Mesothelial cell of epicardium (in vitro differentiated cells): ENCODE measurements at regions not wholly inside any gene's neighbourhood (a gene's known extent, or its start where the extent isn't known, plus 50 kb on each side); places are given as distances from the start of the nearest gene placed in this dataset.
A peak's percentile ranks its signal among the peaks of the same experiment; 100 is the strongest.

Experiments
- DNase-seq, 2 experiments: peaks; one replicate each; pipeline ENCODE4 v3.0.0; 2021; ENCODE audit warnings: low spot score in 2 of 2; ENCODE audit not compliant: unreplicated experiment in 2 of 2
- H3K27ac Mint-ChIP-seq: 2 replicates; pipeline ENCODE4 v1.8.0; 2021; ENCODE audit warnings: mixed read lengths
- H3K27me3 Mint-ChIP-seq: 2 replicates; pipeline ENCODE4 v1.8.0; 2021; ENCODE audit warnings: low read depth, mixed read lengths
- H3K36me3 Mint-ChIP-seq: 2 replicates; pipeline ENCODE4 v1.8.0; 2021; ENCODE audit warnings: mixed read lengths
- H3K4me1 Mint-ChIP-seq: 2 replicates; pipeline ENCODE4 v1.8.0; 2021; ENCODE audit warnings: mixed read lengths
- H3K4me3 Mint-ChIP-seq: 2 replicates; pipeline ENCODE4 v1.8.0; 2021; ENCODE audit warnings: mild to moderate bottlenecking, moderate library complexity, mixed read lengths
- H3K9me3 Mint-ChIP-seq: 2 replicates; pipeline ENCODE4 v1.8.0; 2021; ENCODE audit warnings: mixed read lengths
- CTCF ChIP-seq: fragments of 200-600 bp; sonication (generic); IDR thresholded peaks from one replicate; pipeline ENCODE4 v1.5.0; 2021; ENCODE audit warnings: antibody characterized with exemption; ENCODE audit not compliant: unreplicated experiment

GRCh38 chr5:129358069-129358468 is 102.0 kb upstream of the ADAMTS19 start:
- TF ChIP-seq CTCF: no peak
- Mint-ChIP-seq H3K27ac (no peak overlapping the region), H3K4me1 (peaks cover 12% of the 10 kb centered on the region), H3K27me3 (no peaks in the 10 kb centered on the region), H3K9me3 (peaks cover 5% of the 10 kb centered on the region), H3K4me3 (no peak overlapping the region), H3K36me3 (no peaks in the 10 kb centered on the region)
- DNase-seq: no peak

GRCh38 chr5:129359450-129359849 is 100.6 kb upstream of the ADAMTS19 start:
- Mint-ChIP-seq H3K4me1 (peaks cover 19% of the 10 kb centered on the region), H3K27ac (no peak overlapping the region), H3K9me3 (no peaks in the 10 kb centered on the region), H3K27me3 (no peaks in the 10 kb centered on the region), H3K36me3 (no peaks in the 10 kb centered on the region), H3K4me3 (no peak overlapping the region)
- TF ChIP-seq CTCF: no peak
- no peak for DNase-seq

GRCh38 chr5:129361441-129362025 is 98.6 kb upstream of the ADAMTS19 start:
- TF ChIP-seq CTCF: peak; percentile 51
- Mint-ChIP-seq H3K36me3 (peaks cover 8% of the 10 kb centered on the region), H3K27me3 (no peaks in the 10 kb centered on the region), H3K4me3 (no peak overlapping the region), H3K4me1 (peaks cover 19% of the 10 kb centered on the region), H3K9me3 (peaks cover 9% of the 10 kb centered on the region), H3K27ac (no peak overlapping the region)
- no peak for DNase-seq

- H3K4me3 Mint-ChIP-seq: no peak overlapping the region
- peaks cover 8% of the 10 kb centered on the region for H3K36me3 Mint-ChIP-seq
- H3K4me1 Mint-ChIP-seq: peaks cover 19% of the 10 kb centered on the region
- no peak for TF ChIP-seq CTCF
- no peaks in the 10 kb centered on the region for H3K27me3 Mint-ChIP-seq
- no peak for DNase-seq
- peaks cover 9% of the 10 kb centered on the region for H3K9me3 Mint-ChIP-seq
- peak overlapping the region; percentile 56 for H3K27ac Mint-ChIP-seq
Measured at GRCh38 chr5:129362456-129362855, 97.6 kb upstream of the ADAMTS19 start.

GRCh38 chr5:129363991-129364390 is 96.1 kb upstream of the ADAMTS19 start:
- H3K4me1 Mint-ChIP-seq: peaks cover 16% of the 10 kb centered on the region
- H3K27ac Mint-ChIP-seq: no peak overlapping the region
- H3K36me3 Mint-ChIP-seq: peaks cover 8% of the 10 kb centered on the region
- peaks cover 9% of the 10 kb centered on the region for H3K9me3 Mint-ChIP-seq
- TF ChIP-seq CTCF: no peak
- no peaks in the 10 kb centered on the region for H3K27me3 Mint-ChIP-seq
- no peak overlapping the region for H3K4me3 Mint-ChIP-seq
- DNase-seq: no peak

- peaks cover 22% of the 10 kb centered on the region for H3K4me1 Mint-ChIP-seq
- no peak overlapping the region for H3K4me3 Mint-ChIP-seq
- H3K27me3 Mint-ChIP-seq: no peaks in the 10 kb centered on the region
- no peak for DNase-seq
- H3K27ac Mint-ChIP-seq: no peak overlapping the region
- peaks cover 9% of the 10 kb centered on the region for H3K9me3 Mint-ChIP-seq
- H3K36me3 Mint-ChIP-seq: peaks cover 8% of the 10 kb centered on the region
- no peak for TF ChIP-seq CTCF
Measured at GRCh38 chr5:129367883-129368282, 92.2 kb upstream of the ADAMTS19 start.
